Stimulated activated naive CD8-positive, alpha-beta T cell treated with anti-CD3 and anti-CD28 coated beads, Interleukin-15, amount 100 ng/mL, for 72 hours (primary cell): ENCODE measurements at regions not wholly inside any gene's neighbourhood (a gene's known extent, or its start where the extent isn't known, plus 50 kb on each side); places are given as distances from the start of the nearest gene placed in this dataset.

Experiments used
- ATAC-seq: fragments of 150-1000 bp; cut with Tn5 transposase; 2 replicates; pipeline ENCODE4 v1.10.0; 2021; ENCODE audit warnings: mild to moderate bottlenecking, moderate library complexity
- DNase-seq, 2 donors: peaks; one replicate each; pipeline ENCODE4 v3.0.0; 2021 to 2022
- H3K27ac Mint-ChIP-seq, 2 donors: one replicate each; pipeline ENCODE4 v1.8.0; 2022; ENCODE audit warnings: mild to moderate bottlenecking in 2 of 2, mixed read lengths in 2 of 2, moderate library complexity in 2 of 2
- H3K27me3 Mint-ChIP-seq: one replicate; pipeline ENCODE4 v1.8.0; 2022; ENCODE audit warnings: mixed read lengths
- H3K4me1 Mint-ChIP-seq: one replicate; pipeline ENCODE4 v1.8.0; 2022; ENCODE audit warnings: mild to moderate bottlenecking, mixed read lengths
- H3K4me3 Mint-ChIP-seq, 2 donors: one replicate each; pipeline ENCODE4 v1.8.0; 2022; ENCODE audit warnings: mild to moderate bottlenecking in 2 of 2, mixed read lengths in 2 of 2, moderate library complexity in 1 of 2
- H3K9me3 Mint-ChIP-seq, 2 donors: one replicate each; pipeline ENCODE4 v1.8.0; 2022; ENCODE audit warnings: mixed read lengths in 2 of 2

DNA sequence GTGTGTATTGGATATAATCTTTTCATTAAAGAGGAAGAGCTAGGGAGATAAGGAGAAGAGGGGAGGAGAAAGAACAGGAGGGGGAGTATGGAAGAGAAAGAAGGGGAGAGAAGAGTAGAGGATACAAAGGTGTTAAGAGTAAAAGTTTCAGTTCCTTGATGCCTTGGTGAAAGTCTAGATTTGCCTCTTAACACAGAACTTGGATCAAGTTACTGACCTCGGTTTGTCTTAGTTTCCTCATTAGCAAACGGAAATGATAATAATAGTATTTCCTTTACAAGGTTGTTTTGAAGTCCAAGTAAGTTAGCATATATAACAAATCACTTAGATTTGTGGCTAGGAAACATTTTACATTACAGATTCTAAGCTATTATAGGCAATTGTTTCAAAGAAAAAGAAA is 287.1 kb downstream of the PPARGC1A start:
- Mint-ChIP-seq H3K9me3 (no peaks in the 10 kb centered on the region), H3K4me3 (no peak overlapping the region), H3K4me1 (no peaks in the 10 kb centered on the region), H3K27ac (no peak overlapping the region), H3K27me3 (no peaks in the 10 kb centered on the region)
- ATAC-seq (no peak), DNase-seq (no peak)

DNA sequence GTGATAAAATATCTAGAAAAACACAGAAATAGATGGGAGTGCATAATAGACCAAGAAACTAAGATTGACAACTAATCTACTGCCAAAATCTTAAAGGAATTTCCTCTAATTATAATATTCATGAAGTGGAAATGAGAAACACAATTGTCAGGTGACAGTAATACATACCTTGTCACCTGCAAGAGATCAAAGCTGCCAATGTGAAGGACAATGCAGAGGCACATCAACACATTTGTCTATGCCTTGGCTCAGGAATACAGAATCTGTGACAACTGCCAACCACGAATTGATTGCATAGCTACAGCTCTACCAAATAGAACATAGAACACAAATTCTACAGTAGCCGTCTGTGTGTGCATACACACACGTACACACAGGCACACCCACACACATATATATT is 295.7 kb downstream of the PPARGC1A start:
- Mint-ChIP-seq H3K27me3 (no peaks in the 10 kb centered on the region), H3K4me3 (no peak overlapping the region), H3K9me3 (peaks cover 10 to 13% of the 10 kb centered on the region in 2 donors), H3K27ac (no peak overlapping the region), H3K4me1 (no peaks in the 10 kb centered on the region)
- DNase-seq: no peak
- ATAC-seq: no peak

- Mint-ChIP-seq H3K4me3 (no peak overlapping the region), H3K27me3 (no peaks in the 10 kb centered on the region), H3K27ac (no peak overlapping the region), H3K4me1 (no peaks in the 10 kb centered on the region), H3K9me3 (peaks cover 10 to 13% of the 10 kb centered on the region in 2 donors)
- DNase-seq: no peak
- ATAC-seq: no peak
These were observed 299.4 kb downstream of the PPARGC1A start for GRCh38 chr4:23590431-23590830.

GRCh38 chr4:23584024-23584423 is 305.8 kb downstream of the PPARGC1A start:
- H3K4me3 Mint-ChIP-seq: no peak overlapping the region
- H3K27ac Mint-ChIP-seq: no peak overlapping the region
- no peak for ATAC-seq
- H3K9me3 Mint-ChIP-seq: no peaks in the 10 kb centered on the region
- H3K27me3 Mint-ChIP-seq: no peaks in the 10 kb centered on the region
- DNase-seq: no peak
- no peaks in the 10 kb centered on the region for H3K4me1 Mint-ChIP-seq

GRCh38 chr4:23582671-23583070 is 307.2 kb downstream of the PPARGC1A start:
- H3K27me3 Mint-ChIP-seq: no peaks in the 10 kb centered on the region
- H3K4me1 Mint-ChIP-seq: no peaks in the 10 kb centered on the region
- H3K4me3 Mint-ChIP-seq: no peak overlapping the region
- ATAC-seq (no peak), DNase-seq (no peak)
- H3K27ac Mint-ChIP-seq: no peak overlapping the region
- H3K9me3 Mint-ChIP-seq: no peaks in the 10 kb centered on the region

DNA sequence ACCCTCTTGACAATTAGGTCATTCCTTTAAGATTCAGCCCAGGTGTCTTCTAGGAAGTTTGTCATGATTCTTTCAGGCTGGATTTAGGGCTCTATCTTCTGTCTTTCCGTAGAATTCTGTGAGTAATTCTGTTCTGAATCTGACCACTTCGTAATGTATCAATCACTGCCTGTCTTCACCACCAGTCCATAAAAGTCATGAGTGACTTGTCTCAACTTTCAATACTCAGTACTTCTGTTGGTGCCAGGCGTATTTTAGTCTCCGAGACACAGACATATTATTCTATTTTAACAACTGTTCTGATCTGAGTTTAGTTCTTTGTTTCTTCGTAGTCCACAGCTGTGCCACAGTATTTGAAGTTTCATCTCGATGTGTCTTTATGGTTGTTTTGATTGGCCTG is 310.7 kb downstream of the PPARGC1A start:
- Mint-ChIP-seq H3K4me1 (no peaks in the 10 kb centered on the region), H3K9me3 (no peaks in the 10 kb centered on the region), H3K27me3 (no peaks in the 10 kb centered on the region), H3K4me3 (no peak overlapping the region), H3K27ac (no peak overlapping the region)
- ATAC-seq (no peak), DNase-seq (no peak)

GRCh38 chr4:23577398-23577797 is 312.4 kb downstream of the PPARGC1A start:
- H3K4me1 Mint-ChIP-seq: no peaks in the 10 kb centered on the region
- no peak for ATAC-seq
- H3K4me3 Mint-ChIP-seq: no peak overlapping the region
- no peaks in the 10 kb centered on the region for H3K27me3 Mint-ChIP-seq
- H3K9me3 Mint-ChIP-seq: peaks cover 0 to 8% of the 10 kb centered on the region in 2 donors
- H3K27ac Mint-ChIP-seq: no peak overlapping the region
- DNase-seq: no peak

- DNase-seq: no peak
- Mint-ChIP-seq H3K27ac (no peak overlapping the region), H3K4me1 (no peaks in the 10 kb centered on the region), H3K27me3 (no peaks in the 10 kb centered on the region), H3K4me3 (no peak overlapping the region), H3K9me3 (peaks cover 3 to 8% of the 10 kb centered on the region in 2 donors)
- no peak for ATAC-seq
These were observed 317.5 kb downstream of the PPARGC1A start for GRCh38 chr4:23572382-23572781.

DNA sequence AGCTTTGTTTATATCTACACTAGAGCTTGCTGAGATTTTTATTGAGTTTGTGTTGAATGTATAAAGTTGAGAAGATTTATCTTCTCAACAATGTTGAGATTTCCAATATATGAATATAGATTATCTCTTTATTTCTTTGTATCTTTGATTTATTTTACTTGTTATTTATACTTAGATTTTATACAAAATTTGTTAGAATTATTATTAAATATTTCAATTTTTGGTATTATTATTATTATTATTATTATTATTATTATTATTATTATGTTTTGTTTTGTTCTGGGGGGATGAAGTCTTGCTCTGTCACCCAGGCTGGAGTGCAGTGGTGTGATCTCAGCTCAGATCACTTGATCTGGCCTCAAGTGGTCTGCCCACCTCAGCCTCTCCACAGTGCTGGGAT is 322.5 kb downstream of the PPARGC1A start:
- Mint-ChIP-seq H3K4me3 (no peak overlapping the region), H3K4me1 (no peaks in the 10 kb centered on the region), H3K27ac (no peak overlapping the region), H3K27me3 (no peaks in the 10 kb centered on the region), H3K9me3 (peaks cover 0 to 14% of the 10 kb centered on the region in 2 donors)
- ATAC-seq: no peak
- no peak for DNase-seq

- H3K27ac Mint-ChIP-seq: no peak overlapping the region
- H3K4me1 Mint-ChIP-seq: no peaks in the 10 kb centered on the region
- ATAC-seq: no peak
- peaks cover 11 to 22% of the 10 kb centered on the region in 2 donors for H3K9me3 Mint-ChIP-seq
- no peak for DNase-seq
- no peaks in the 10 kb centered on the region for H3K27me3 Mint-ChIP-seq
- H3K4me3 Mint-ChIP-seq: no peak overlapping the region
These were observed 329.1 kb downstream of the PPARGC1A start for GRCh38 chr4:23560748-23561147.

DNA sequence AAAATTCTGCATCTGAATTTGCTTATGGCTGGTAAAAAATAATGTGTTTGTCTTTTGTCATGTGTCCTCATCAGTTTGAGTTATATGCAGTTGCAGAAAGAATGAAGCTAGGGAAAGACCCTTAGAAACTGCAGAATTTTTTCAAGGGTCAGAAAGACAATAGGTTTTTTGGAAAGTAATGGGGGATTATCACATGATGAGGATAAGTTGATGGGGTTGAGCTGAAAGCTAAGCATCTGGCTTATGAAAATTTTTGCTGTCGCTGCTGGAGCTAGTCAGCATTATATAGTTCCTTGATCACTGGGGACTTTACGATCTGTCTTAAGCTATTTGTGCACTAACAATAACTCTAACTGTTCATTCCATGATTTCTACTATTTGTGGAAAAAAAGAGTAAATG is 331.7 kb downstream of the PPARGC1A start:
- ATAC-seq: no peak
- H3K4me1 Mint-ChIP-seq: no peaks in the 10 kb centered on the region
- no peak for DNase-seq

GRCh38 chr4:23547601-23548000 is 342.2 kb downstream of the PPARGC1A start:
- Mint-ChIP-seq H3K9me3 (peaks cover 11 to 15% of the 10 kb centered on the region in 2 donors), H3K4me3 (no peak overlapping the region), H3K27me3 (no peaks in the 10 kb centered on the region), H3K27ac (no peak overlapping the region), H3K4me1 (no peaks in the 10 kb centered on the region)
- ATAC-seq: no peak
- no peak for DNase-seq

More for the DNA sequence above, 331.7 kb downstream of the PPARGC1A start:
- H3K27me3 Mint-ChIP-seq: no peaks in the 10 kb centered on the region
- H3K27ac Mint-ChIP-seq: no peak overlapping the region
- H3K4me3 Mint-ChIP-seq: no peak overlapping the region
- H3K9me3 Mint-ChIP-seq: peaks cover 18 to 20% of the 10 kb centered on the region in 2 donors

DNA sequence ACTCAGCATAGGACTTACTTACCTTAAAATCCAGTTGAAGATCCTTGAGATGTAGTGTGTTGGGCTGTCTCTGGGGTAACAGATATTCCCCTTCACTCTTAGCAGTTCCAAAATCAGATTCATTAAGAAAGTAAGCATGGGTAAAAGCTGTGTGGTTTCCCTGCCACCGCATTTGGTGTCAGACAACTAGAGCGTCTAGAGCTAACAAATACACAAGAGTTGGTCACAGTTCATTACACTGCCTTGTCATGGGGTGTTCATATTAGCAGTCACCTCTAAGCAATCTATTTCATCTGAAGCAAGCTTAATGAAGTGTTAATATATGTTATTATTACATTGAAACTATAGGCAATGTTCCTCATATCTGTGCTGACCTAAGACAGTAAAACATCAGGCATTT is 342.8 kb downstream of the PPARGC1A start:
- Mint-ChIP-seq H3K4me3 (no peak overlapping the region), H3K27ac (no peak overlapping the region), H3K27me3 (no peaks in the 10 kb centered on the region), H3K9me3 (peaks cover 11 to 15% of the 10 kb centered on the region in 2 donors), H3K4me1 (no peaks in the 10 kb centered on the region)
- DNase-seq: no peak
- no peak for ATAC-seq

DNA sequence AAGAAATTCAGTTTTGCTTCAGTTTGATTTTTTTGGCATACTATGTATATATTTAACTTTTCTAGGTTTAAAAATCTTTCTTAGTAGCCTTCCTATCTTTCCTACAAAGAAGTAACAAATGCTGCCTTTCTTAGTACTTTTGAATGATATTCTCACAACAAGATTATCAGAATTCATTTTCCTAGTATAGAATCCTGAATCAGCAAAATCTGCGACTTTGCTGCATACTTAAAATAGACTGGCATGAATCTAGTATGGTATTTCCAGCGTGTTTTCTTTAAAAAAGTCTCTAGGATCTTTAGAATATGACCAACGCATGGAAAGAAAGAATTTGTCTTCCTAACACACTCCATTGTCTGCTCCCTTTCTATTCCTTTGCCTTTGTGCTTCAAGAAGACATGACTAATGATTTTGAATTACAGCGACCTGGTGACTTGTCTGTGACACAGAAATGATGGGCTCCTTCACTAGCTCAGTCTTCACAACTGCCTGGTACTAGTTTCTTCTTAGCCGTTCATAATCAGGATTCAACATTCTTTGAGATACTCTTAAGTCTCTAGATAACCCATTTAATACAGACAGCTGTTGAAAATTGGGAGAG is 349.8 kb downstream of the PPARGC1A start:
- H3K4me3 Mint-ChIP-seq: no peak overlapping the region
- DNase-seq (no peak), ATAC-seq (no peak)
- no peaks in the 10 kb centered on the region for H3K4me1 Mint-ChIP-seq
- H3K27ac Mint-ChIP-seq: peak overlapping the region in 1 of 2 donors; percentile 1
- no peaks in the 10 kb centered on the region for H3K27me3 Mint-ChIP-seq
- peaks cover 22 to 43% of the 10 kb centered on the region in 2 donors for H3K9me3 Mint-ChIP-seq

DNA sequence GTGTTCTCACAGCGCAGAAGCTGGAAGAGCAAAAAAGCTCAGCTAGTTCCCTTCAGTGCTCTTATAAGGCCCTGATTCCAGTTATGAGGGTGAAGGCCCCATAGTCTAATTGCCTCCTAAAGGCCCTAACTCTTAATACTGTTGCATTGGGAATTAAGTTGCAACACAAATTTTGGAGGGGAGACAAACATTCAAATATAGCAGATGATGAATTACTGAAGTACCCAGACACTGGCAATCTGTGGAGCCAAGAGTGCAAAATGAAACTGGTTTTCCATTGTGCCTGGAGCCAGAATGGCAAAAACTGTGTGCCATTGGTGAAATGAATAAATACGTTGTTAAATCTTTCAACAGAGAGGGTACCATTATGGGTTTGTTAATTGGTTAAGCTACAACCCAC is 356.0 kb downstream of the PPARGC1A start:
- no peaks in the 10 kb centered on the region for H3K27me3 Mint-ChIP-seq
- H3K9me3 Mint-ChIP-seq: peaks cover 17 to 29% of the 10 kb centered on the region in 2 donors

DNA sequence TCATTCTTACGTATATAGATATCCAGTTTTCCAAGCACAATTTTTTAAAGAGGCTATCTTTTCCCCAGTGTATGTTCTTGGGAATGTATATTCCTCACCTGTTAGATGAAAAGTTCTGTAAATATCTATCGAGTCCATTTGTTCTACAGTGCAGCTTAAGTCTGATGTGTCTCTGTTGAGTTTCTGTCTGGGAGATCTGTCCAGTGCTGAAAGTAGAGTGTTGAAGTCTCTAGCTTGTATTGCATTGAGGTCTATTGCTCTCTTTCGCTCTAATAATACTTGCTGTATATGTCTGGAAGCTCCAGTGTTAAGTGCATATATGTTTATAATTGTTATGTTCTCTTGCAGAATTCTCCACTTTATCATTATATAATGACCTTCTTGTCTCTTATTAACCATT is 373.1 kb downstream of the PPARGC1A start:
- no peak for ATAC-seq
- no peak for DNase-seq
- H3K9me3 Mint-ChIP-seq: peaks cover 0 to 6% of the 10 kb centered on the region in 2 donors
- H3K4me1 Mint-ChIP-seq: no peaks in the 10 kb centered on the region
- H3K27ac Mint-ChIP-seq: no peak overlapping the region
- H3K4me3 Mint-ChIP-seq: no peak overlapping the region
- no peaks in the 10 kb centered on the region for H3K27me3 Mint-ChIP-seq

More for the DNA sequence above, 356.0 kb downstream of the PPARGC1A start:
- no peak overlapping the region for H3K27ac Mint-ChIP-seq
- no peaks in the 10 kb centered on the region for H3K4me1 Mint-ChIP-seq
- H3K4me3 Mint-ChIP-seq: no peak overlapping the region
- no peak for ATAC-seq
- no peak for DNase-seq

DNA sequence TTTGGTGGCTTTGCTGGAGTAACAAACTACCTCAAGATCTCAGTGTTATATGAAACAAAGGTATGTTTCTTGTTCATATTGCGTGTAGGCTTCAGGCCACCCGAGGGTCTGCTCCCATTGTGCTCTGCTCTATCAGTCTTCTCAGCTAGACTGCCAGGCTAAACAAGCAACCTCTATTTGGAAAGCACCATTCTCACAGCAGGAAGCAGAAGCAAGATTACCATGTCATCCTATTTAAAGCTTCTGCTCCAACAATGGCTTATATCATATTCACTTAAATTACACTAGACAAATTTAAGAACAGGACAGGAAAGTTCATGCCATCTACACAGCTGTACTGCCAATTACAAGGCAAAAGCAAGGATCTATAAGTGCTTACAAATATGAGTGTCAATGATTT is 385.8 kb downstream of the PPARGC1A start:
- no peak overlapping the region for H3K4me3 Mint-ChIP-seq
- DNase-seq: no peak
- no peak for ATAC-seq
- no peak overlapping the region for H3K27ac Mint-ChIP-seq
- H3K4me1 Mint-ChIP-seq: no peaks in the 10 kb centered on the region
- no peaks in the 10 kb centered on the region for H3K9me3 Mint-ChIP-seq
- no peaks in the 10 kb centered on the region for H3K27me3 Mint-ChIP-seq
